ENCODE measurements at regions not wholly inside any gene's neighbourhood (a gene's known extent, or its start where the extent isn't known, plus 50 kb on each side); places are given as distances from the start of the nearest gene placed in this dataset.

GRCh38 chr3:159649951-159650350, 338.7 kb upstream of the IL12A start:
- TF ChIP-seq, protein P1, sequence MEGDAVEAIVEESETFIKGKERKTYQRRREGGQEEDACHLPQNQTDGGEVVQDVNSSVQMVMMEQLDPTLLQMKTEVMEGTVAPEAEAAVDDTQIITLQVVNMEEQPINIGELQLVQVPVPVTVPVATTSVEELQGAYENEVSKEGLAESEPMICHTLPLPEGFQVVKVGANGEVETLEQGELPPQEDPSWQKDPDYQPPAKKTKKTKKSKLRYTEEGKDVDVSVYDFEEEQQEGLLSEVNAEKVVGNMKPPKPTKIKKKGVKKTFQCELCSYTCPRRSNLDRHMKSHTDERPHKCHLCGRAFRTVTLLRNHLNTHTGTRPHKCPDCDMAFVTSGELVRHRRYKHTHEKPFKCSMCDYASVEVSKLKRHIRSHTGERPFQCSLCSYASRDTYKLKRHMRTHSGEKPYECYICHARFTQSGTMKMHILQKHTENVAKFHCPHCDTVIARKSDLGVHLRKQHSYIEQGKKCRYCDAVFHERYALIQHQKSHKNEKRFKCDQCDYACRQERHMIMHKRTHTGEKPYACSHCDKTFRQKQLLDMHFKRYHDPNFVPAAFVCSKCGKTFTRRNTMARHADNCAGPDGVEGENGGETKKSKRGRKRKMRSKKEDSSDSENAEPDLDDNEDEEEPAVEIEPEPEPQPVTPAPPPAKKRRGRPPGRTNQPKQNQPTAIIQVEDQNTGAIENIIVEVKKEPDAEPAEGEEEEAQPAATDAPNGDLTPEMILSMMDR (IDR thresholded peaks at IDR 0.05; ENCODE audit: control extremely low read depth, extremely low read depth) = no peak
- Histone ChIP-seq H3K27ac (ENCODE audit: low read depth in 1 of 2, low read length in 1 of 2) (no peak overlapping the region), H3K4me1 (ENCODE audit: control insufficient read depth in 5 of 5, insufficient read depth in 5 of 5, low read length in 5 of 5) (peaks cover 0 to 2% (median 0%) of the 10 kb centered on the region in 5 donors), H3K27me3 (ENCODE audit: control insufficient read depth in 3 of 3, insufficient read depth in 3 of 3, low read length in 2 of 3) (no peaks in the 10 kb centered on the region), H3K9me3 (ENCODE audit: control insufficient read depth in 4 of 4, insufficient read depth in 3 of 4, low read length in 3 of 4) (no peaks in the 10 kb centered on the region), H3K9ac (ENCODE audit: insufficient read depth in 1 of 2, low read length in 2 of 2) (no peak overlapping the region), H3K36me3 (ENCODE audit: control insufficient read depth in 4 of 4, insufficient read depth in 4 of 4, low read length in 4 of 4) (no peaks in the 10 kb centered on the region), H3K4me3 (no peak overlapping the region)
- ATAC-seq (ENCODE audit: insufficient read depth, low FRiP score) (no peak), DNase-seq (no peak)

GRCh38 chr3:159650726-159651125, 337.9 kb upstream of the IL12A start:
- Histone ChIP-seq H3K36me3 (ENCODE audit: control insufficient read depth in 4 of 4, insufficient read depth in 4 of 4, low read length in 4 of 4) (no peaks in the 10 kb centered on the region), H3K4me1 (ENCODE audit: control insufficient read depth in 5 of 5, insufficient read depth in 5 of 5, low read length in 5 of 5) (peaks cover 0 to 2% (median 0%) of the 10 kb centered on the region in 5 donors), H3K4me3 (no peak overlapping the region), H3K9me3 (ENCODE audit: control insufficient read depth in 4 of 4, insufficient read depth in 3 of 4, low read length in 3 of 4) (no peaks in the 10 kb centered on the region), H3K27me3 (ENCODE audit: control insufficient read depth in 3 of 3, insufficient read depth in 3 of 3, low read length in 2 of 3) (no peaks in the 10 kb centered on the region), H3K27ac (ENCODE audit: low read depth in 1 of 2, low read length in 1 of 2) (no peak overlapping the region), H3K9ac (ENCODE audit: insufficient read depth in 1 of 2, low read length in 2 of 2) (no peak overlapping the region)
- DNase-seq (no peak), ATAC-seq (ENCODE audit: insufficient read depth, low FRiP score) (no peak)
- WGBS, 2 donors = 76 to 87% methylated on average over 2 of the region's 2 CpGs
- TF ChIP-seq, protein P1 (IDR thresholded peaks at IDR 0.05; ENCODE audit: control extremely low read depth, extremely low read depth) = no peak

DNA sequence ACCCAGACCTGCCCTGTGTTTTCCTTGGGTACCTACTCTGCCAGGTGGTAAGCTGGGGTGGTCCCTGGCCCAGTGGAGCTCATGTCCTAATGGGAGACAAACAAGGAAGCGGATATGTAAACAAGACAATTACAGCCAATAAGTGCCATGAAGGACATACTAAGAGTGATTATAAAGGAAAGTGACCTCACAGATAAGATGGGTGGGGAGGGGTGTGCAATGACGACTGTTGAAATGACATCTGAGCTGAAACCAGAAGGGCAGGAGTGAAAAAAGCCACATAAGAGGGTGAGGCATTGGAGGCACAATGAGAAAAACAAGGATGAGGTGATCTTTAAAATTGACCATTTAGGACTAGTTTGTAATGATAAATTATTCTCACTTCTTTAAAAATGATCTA, 336.2 kb upstream of the IL12A start:
- Histone ChIP-seq H3K27ac (ENCODE audit: low read depth in 1 of 2, low read length in 1 of 2) (no peak overlapping the region), H3K9ac (ENCODE audit: insufficient read depth in 1 of 2, low read length in 2 of 2) (no peak overlapping the region), H3K4me3 (no peak overlapping the region), H3K9me3 (ENCODE audit: control insufficient read depth in 4 of 4, insufficient read depth in 3 of 4, low read length in 3 of 4) (no peaks in the 10 kb centered on the region), H3K27me3 (ENCODE audit: control insufficient read depth in 3 of 3, insufficient read depth in 3 of 3, low read length in 2 of 3) (no peaks in the 10 kb centered on the region), H3K4me1 (ENCODE audit: control insufficient read depth in 5 of 5, insufficient read depth in 5 of 5, low read length in 5 of 5) (peaks cover 0 to 2% (median 0%) of the 10 kb centered on the region in 5 donors), H3K36me3 (ENCODE audit: control insufficient read depth in 4 of 4, insufficient read depth in 4 of 4, low read length in 4 of 4) (no peaks in the 10 kb centered on the region)
- ATAC-seq (ENCODE audit: insufficient read depth, low FRiP score) = no peak
- no peak for DNase-seq
- 46 to 55% methylated on average over 2 of the region's 2 CpGs for WGBS, 2 donors
- TF ChIP-seq, protein P1 (IDR thresholded peaks at IDR 0.05; ENCODE audit: control extremely low read depth, extremely low read depth) = no peak
